ENCODE measurements at regions not wholly inside any gene's neighbourhood (a gene's known extent, or its start where the extent isn't known, plus 50 kb on each side); places are given as distances from the start of the nearest gene placed in this dataset.

DNA sequence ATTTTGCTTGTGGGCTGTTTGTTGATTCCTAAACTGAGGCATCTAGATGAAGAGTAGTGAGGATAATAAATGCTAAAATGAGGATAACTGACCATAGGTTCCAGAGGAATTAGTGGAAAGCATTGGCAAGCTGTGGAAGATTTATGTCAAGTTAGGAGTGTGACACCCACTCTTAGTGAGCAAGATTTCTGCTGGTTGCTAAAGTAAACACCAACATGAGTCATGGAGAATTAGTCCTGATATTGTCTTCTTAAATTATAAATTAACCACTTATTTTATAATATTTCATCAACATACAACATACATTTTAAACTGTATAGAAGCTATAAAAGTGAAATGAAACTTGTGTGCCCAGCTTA, 328.2 kb downstream of the RPL10L start:
- Histone ChIP-seq H4K20me1 (ENCODE audit: insufficient read depth, low read length) (no peaks in the 10 kb centered on the region), H3K27me3 (ENCODE audit: control insufficient read depth in 2 of 2, insufficient read depth in 2 of 2, low read length in 2 of 2) (no peaks in the 10 kb centered on the region), H3K4me1 (ENCODE audit: control insufficient read depth in 1 of 2, insufficient read depth in 2 of 2, low read length in 2 of 2) (no peaks in the 10 kb centered on the region), H3K27ac (ENCODE audit: low read depth in 1 of 2, low read length in 2 of 2) (no peak overlapping the region), H2AFZ (ENCODE audit: insufficient read depth, low read depth, low read length, poor library complexity, severe bottlenecking) (no peak overlapping the region), H3K9ac (ENCODE audit: insufficient read depth, low read length, poor library complexity, severe bottlenecking) (no peak overlapping the region), H3K4me3 (replicated peaks in 1 of 3; ENCODE audit: low read depth in 2 of 3, low read length in 3 of 3) (no peak overlapping the region), H3K9me3 (replicated peaks in 1 of 2; ENCODE audit: control insufficient read depth in 1 of 2, insufficient read depth in 1 of 2, low read length in 2 of 2) (no peaks in the 10 kb centered on the region), H3K79me2 (ENCODE audit: insufficient read depth, low read length) (no peaks in the 10 kb centered on the region), H3K4me2 (replicated peaks; ENCODE audit: extremely low read depth, low read length, poor library complexity, severe bottlenecking) (no peak overlapping the region), H3K36me3 (replicated peaks in 1 of 2; ENCODE audit: control insufficient read depth in 1 of 2, insufficient read depth in 2 of 2, low read length in 2 of 2) (no peaks in the 10 kb centered on the region)
- H3K27ac Mint-ChIP-seq, result no peak overlapping the region
- no peak overlapping the region for H3K4me3 Mint-ChIP-seq
- H3K27me3 Mint-ChIP-seq (ENCODE audit: low read depth in 3 of 3), result no peaks in the 10 kb centered on the region
- TF ChIP-seq, protein P1, sequence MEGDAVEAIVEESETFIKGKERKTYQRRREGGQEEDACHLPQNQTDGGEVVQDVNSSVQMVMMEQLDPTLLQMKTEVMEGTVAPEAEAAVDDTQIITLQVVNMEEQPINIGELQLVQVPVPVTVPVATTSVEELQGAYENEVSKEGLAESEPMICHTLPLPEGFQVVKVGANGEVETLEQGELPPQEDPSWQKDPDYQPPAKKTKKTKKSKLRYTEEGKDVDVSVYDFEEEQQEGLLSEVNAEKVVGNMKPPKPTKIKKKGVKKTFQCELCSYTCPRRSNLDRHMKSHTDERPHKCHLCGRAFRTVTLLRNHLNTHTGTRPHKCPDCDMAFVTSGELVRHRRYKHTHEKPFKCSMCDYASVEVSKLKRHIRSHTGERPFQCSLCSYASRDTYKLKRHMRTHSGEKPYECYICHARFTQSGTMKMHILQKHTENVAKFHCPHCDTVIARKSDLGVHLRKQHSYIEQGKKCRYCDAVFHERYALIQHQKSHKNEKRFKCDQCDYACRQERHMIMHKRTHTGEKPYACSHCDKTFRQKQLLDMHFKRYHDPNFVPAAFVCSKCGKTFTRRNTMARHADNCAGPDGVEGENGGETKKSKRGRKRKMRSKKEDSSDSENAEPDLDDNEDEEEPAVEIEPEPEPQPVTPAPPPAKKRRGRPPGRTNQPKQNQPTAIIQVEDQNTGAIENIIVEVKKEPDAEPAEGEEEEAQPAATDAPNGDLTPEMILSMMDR (IDR thresholded peaks at IDR 0.05), result no peak
- no peak for DNase-seq
- intact Hi-C loops (cut with micrococcal nuclease), result no loop called here
- no peaks in the 10 kb centered on the region for H3K36me3 Mint-ChIP-seq
- peaks cover 0 to 2% (median 0%) of the 10 kb centered on the region in 7 donors for H3K9me3 Mint-ChIP-seq
- no peaks in the 10 kb centered on the region for H3K4me1 Mint-ChIP-seq

DNA sequence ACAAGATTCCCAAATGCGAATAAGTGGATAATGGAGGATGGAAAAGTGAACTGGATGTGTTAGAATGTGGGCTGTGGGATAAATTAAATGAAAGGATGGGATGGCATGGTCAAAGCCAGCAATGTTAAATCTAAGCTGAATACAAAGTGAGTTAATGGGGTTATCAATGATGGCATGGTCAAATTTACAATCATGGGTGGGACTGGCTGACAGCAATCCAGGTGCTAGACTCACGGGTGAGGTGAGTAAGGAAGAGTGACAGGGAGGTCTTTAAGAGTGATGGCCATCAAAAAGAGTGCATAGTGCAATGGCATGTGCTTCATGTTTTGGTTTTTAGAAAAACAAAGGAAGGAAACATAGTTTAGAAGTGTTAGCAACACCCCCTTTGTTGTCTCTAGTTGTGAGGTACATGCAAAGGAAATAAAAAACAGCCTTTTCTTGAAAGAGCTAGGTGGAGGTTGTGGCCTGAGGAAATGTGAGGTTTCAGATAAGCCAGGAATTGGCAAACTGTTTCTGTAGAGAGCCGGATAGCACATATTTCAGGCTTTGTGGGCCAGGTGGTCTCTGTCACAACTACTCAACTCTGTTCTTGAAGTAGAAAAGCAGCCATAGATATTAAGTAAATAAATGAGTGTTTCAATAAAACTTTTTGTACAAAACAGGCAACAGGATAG, 328.7 kb downstream of the RPL10L start:
- TF ChIP-seq, protein P1 (IDR thresholded peaks at IDR 0.05), result no peak
- Mint-ChIP-seq H3K36me3 (no peaks in the 10 kb centered on the region), H3K4me1 (no peaks in the 10 kb centered on the region), H3K4me3 (no peak overlapping the region), H3K27me3 (ENCODE audit: low read depth in 3 of 3) (no peaks in the 10 kb centered on the region), H3K9me3 (peaks cover 0 to 2% (median 0%) of the 10 kb centered on the region in 7 donors), H3K27ac (no peak overlapping the region)
- H3K4me3 ChIP-seq (replicated peaks in 1 of 3; ENCODE audit: low read depth in 2 of 3, low read length in 3 of 3), result no peak overlapping the region
- DNase-seq, result no peak
- H3K4me2 ChIP-seq (replicated peaks; ENCODE audit: extremely low read depth, low read length, poor library complexity, severe bottlenecking), result no peak overlapping the region
- intact Hi-C loops (cut with micrococcal nuclease), result no loop called here
- H3K27me3 ChIP-seq (ENCODE audit: control insufficient read depth in 2 of 2, insufficient read depth in 2 of 2, low read length in 2 of 2), result no peaks in the 10 kb centered on the region
- no peak overlapping the region for H3K27ac ChIP-seq (ENCODE audit: low read depth in 1 of 2, low read length in 2 of 2)
- 25% methylated on average over 1 of the region's 3 CpGs for WGBS (ENCODE audit: insufficient coverage)
- H3K9me3 ChIP-seq (replicated peaks in 1 of 2; ENCODE audit: control insufficient read depth in 1 of 2, insufficient read depth in 1 of 2, low read length in 2 of 2), result no peaks in the 10 kb centered on the region
- H3K4me1 ChIP-seq (ENCODE audit: control insufficient read depth in 1 of 2, insufficient read depth in 2 of 2, low read length in 2 of 2), result no peaks in the 10 kb centered on the region
- no peak overlapping the region for H2AFZ ChIP-seq (ENCODE audit: insufficient read depth, low read depth, low read length, poor library complexity, severe bottlenecking)
- H3K36me3 ChIP-seq (replicated peaks in 1 of 2; ENCODE audit: control insufficient read depth in 1 of 2, insufficient read depth in 2 of 2, low read length in 2 of 2), result no peaks in the 10 kb centered on the region
- no peaks in the 10 kb centered on the region for H4K20me1 ChIP-seq (ENCODE audit: insufficient read depth, low read length)
- no peak overlapping the region for H3K9ac ChIP-seq (ENCODE audit: insufficient read depth, low read length, poor library complexity, severe bottlenecking)
- no peaks in the 10 kb centered on the region for H3K79me2 ChIP-seq (ENCODE audit: insufficient read depth, low read length)
